ENCODE measurements at regions not wholly inside any gene's neighbourhood (a gene's known extent, or its start where the extent isn't known, plus 50 kb on each side); places are given as distances from the start of the nearest gene placed in this dataset.

DNA sequence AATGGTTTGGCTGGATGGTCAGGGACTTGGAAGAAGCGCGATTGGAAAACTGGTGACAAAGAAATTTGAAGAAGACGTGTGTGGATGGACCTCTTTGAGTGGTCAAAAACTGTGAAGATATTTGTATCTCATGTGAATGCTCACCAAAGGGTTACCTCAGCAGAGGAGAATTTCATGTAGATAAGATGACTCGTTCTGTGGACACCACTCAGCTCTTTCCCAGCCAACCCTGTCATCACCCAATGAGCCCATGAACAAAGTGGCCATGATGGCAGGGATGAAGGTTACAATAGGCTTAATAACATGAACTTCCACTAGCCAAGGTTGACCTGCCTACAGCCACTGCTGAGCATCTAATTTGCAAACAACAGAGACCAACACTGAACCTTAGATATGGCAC is 248.3 kb downstream of the KCNE4 start:
- TF ChIP-seq, protein P1, sequence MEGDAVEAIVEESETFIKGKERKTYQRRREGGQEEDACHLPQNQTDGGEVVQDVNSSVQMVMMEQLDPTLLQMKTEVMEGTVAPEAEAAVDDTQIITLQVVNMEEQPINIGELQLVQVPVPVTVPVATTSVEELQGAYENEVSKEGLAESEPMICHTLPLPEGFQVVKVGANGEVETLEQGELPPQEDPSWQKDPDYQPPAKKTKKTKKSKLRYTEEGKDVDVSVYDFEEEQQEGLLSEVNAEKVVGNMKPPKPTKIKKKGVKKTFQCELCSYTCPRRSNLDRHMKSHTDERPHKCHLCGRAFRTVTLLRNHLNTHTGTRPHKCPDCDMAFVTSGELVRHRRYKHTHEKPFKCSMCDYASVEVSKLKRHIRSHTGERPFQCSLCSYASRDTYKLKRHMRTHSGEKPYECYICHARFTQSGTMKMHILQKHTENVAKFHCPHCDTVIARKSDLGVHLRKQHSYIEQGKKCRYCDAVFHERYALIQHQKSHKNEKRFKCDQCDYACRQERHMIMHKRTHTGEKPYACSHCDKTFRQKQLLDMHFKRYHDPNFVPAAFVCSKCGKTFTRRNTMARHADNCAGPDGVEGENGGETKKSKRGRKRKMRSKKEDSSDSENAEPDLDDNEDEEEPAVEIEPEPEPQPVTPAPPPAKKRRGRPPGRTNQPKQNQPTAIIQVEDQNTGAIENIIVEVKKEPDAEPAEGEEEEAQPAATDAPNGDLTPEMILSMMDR (IDR thresholded peaks at IDR 0.05) = no peak
- no peak for TF ChIP-seq EP300 (IDR thresholded peaks at IDR 0.05)
- TF ChIP-seq POLR2A (IDR thresholded peaks at IDR 0.05) = no peak
- TF ChIP-seq POLR2AphosphoS5 (IDR thresholded peaks at IDR 0.05) = no peak
